SJSA1 (cell line): ENCODE measurements at regions not wholly inside any gene's neighbourhood (a gene's known extent, or its start where the extent isn't known, plus 50 kb on each side); places are given as distances from the start of the nearest gene placed in this dataset.

ENCODE experiments used
- DNase-seq, 2 experiments: peaks; one replicate each; pipeline ENCODE4 v3.0.0-alpha.2; 2015 to 2020; ENCODE audit warnings: low spot score in 2 of 2, low read depth in 1 of 2
- H3K27ac ChIP-seq: fragments of 250-450 bp; sonication (Bioruptor Pico); 2 replicates; pipeline ENCODE4 v1.5.1; 2020; ENCODE audit warnings: mild to moderate bottlenecking, moderate library complexity
- H3K27me3 ChIP-seq: fragments of 250-450 bp; sonication (Bioruptor Pico); replicated peaks from 2 replicates; pipeline ENCODE4 v1.5.1; 2020; ENCODE audit warnings: mild to moderate bottlenecking, moderate library complexity
- H3K36me3 ChIP-seq: fragments of 250-450 bp; sonication (Bioruptor Pico); 2 replicates; pipeline ENCODE4 v1.5.1; 2020; ENCODE audit warnings: mild to moderate bottlenecking
- H3K4me1 ChIP-seq: fragments of 250-450 bp; sonication (Bioruptor Pico); replicated peaks from 2 replicates; pipeline ENCODE4 v1.6.1; 2021; ENCODE audit warnings: mild to moderate bottlenecking
- H3K4me3 ChIP-seq: fragments of 250-450 bp; sonication (Bioruptor Pico); 2 replicates; pipeline ENCODE4 v1.5.1; 2020; ENCODE audit warnings: mild to moderate bottlenecking
- H3K9me3 ChIP-seq: fragments of 250-450 bp; sonication (Bioruptor Pico); replicated peaks from 2 replicates; pipeline ENCODE4 v1.5.1; 2020; ENCODE audit warnings: mild to moderate bottlenecking

DNA sequence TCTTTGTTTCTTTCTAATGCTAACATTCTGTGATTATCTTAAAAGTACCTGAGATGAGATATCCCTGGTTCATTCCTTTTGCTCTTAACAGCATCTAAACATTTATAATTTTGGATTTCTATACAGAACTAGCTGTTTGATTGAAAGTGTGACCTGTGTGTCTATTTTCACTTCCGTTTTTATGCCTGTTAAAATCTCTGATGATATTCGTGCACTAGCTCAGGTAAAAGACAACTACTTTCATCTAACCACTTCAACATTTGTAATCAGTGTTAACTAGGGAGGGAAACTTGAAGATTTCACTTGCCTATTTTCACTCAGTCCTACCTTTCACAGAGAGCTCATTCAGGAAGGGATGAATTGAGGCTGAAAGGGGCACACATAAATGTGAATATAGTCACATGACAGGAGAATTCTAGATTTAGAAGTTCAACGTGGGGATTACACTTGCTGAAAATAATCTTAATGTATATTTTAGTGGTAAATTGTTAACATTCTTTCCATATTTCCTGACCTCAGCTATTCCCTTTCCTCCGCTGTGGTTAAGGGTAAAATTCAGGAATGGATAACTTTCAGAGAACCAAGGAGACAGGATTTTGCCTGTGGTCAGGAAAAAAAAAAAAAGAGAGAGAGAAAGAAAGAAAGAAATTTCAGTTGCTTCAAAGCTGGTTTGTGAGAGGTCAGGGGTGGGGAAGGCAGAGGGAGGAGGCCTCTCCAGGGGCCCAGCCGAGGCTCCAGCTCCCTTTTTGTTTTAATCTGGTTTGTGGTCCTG lies 159.8 kb upstream of the TSC22D2 start:
- H3K27me3 ChIP-seq, result no peaks in the 10 kb centered on the region
- peak; percentile 77 to 96 for DNase-seq
- peak overlapping the region; percentile 85 for H3K27ac ChIP-seq
- H3K9me3 ChIP-seq, result no peaks in the 10 kb centered on the region
- no peaks in the 10 kb centered on the region for H3K36me3 ChIP-seq
- peaks cover 55% of the 10 kb centered on the region for H3K4me1 ChIP-seq
- no peak overlapping the region for H3K4me3 ChIP-seq

GRCh38 chr3:150247441-150247840 lies 160.7 kb upstream of the TSC22D2 start:
- Histone ChIP-seq H3K4me3 (no peak overlapping the region), H3K27ac (peak overlapping the region; percentile 72)
- DNase-seq, result no peak

GRCh38 chr3:150243466-150243865 lies 164.6 kb upstream of the TSC22D2 start:
- peaks cover 34% of the 10 kb centered on the region for H3K4me1 ChIP-seq
- DNase-seq, result no peak
- no peak overlapping the region for H3K4me3 ChIP-seq
- no peaks in the 10 kb centered on the region for H3K9me3 ChIP-seq
- H3K27ac ChIP-seq, result no peak overlapping the region
- no peaks in the 10 kb centered on the region for H3K27me3 ChIP-seq
- H3K36me3 ChIP-seq, result no peaks in the 10 kb centered on the region

More at GRCh38 chr3:150247441-150247840, 160.7 kb upstream of the TSC22D2 start:
- Histone ChIP-seq H3K27me3 (no peaks in the 10 kb centered on the region), H3K9me3 (no peaks in the 10 kb centered on the region), H3K36me3 (no peaks in the 10 kb centered on the region), H3K4me1 (peaks cover 53% of the 10 kb centered on the region)

- DNase-seq, result peak in 1 of 2 experiments; percentile 15
- Histone ChIP-seq H3K36me3 (no peaks in the 10 kb centered on the region), H3K4me3 (no peak overlapping the region), H3K4me1 (peaks cover 35% of the 10 kb centered on the region), H3K27ac (no peak overlapping the region), H3K27me3 (no peaks in the 10 kb centered on the region), H3K9me3 (no peaks in the 10 kb centered on the region)
These were observed 165.7 kb upstream of the TSC22D2 start for GRCh38 chr3:150242220-150242936.

DNA sequence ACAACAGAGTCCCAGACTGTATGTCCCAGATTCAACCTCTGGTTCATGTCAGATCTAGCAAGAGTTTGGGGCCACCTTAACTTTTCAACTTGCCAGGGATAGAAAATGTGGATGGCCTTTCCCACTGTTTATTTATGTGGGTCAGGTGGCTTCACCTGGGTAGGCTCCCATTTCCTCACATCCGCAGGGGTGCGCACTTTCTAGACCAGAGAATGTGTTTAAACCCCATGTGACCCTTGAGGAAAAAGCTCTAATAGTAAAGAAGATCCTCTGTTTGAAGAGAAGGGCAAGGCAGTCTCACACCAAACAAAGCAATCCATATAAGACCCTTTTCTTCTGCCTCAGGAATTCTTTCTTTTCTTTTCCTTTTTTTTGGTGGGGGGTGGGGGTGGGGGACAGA lies 167.2 kb upstream of the TSC22D2 start:
- DNase-seq, result no peak
- no peaks in the 10 kb centered on the region for H3K36me3 ChIP-seq
- no peaks in the 10 kb centered on the region for H3K9me3 ChIP-seq
- H3K27me3 ChIP-seq, result no peaks in the 10 kb centered on the region
- H3K27ac ChIP-seq, result no peak overlapping the region
- H3K4me1 ChIP-seq, result peaks cover 48% of the 10 kb centered on the region
- H3K4me3 ChIP-seq, result no peak overlapping the region

DNA sequence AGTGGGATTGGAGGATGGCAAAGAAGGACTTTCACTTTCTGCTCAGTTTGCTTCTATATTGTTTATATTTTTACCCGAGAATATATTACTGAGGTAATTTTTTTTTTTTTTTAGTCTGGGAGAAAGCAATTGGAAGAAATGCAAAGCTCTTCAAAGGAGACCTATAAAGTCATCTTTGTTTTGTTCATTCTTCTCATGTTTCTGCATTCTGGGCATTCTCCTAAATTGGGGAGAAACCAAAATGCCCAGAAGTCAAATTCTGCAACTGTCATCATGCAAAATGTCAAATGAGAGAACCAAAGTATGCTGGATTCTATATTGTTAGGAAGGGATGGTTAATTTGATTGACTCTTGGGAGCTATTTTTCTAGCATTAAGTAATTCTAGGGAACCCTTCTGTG lies 168.3 kb upstream of the TSC22D2 start:
- H3K36me3 ChIP-seq, result no peaks in the 10 kb centered on the region
- no peak for DNase-seq

GRCh38 chr3:150238995-150239619 lies 169.0 kb upstream of the TSC22D2 start:
- peak in 1 of 2 experiments; percentile 9 for DNase-seq
- H3K4me3 ChIP-seq, result no peak overlapping the region
- no peak overlapping the region for H3K27ac ChIP-seq
- no peaks in the 10 kb centered on the region for H3K9me3 ChIP-seq
- peaks cover 62% of the 10 kb centered on the region for H3K4me1 ChIP-seq
- no peaks in the 10 kb centered on the region for H3K36me3 ChIP-seq
- H3K27me3 ChIP-seq, result no peaks in the 10 kb centered on the region

More for the DNA sequence above, 168.3 kb upstream of the TSC22D2 start:
- H3K9me3 ChIP-seq, result no peaks in the 10 kb centered on the region
- H3K27me3 ChIP-seq, result no peaks in the 10 kb centered on the region
- no peak overlapping the region for H3K4me3 ChIP-seq
- H3K4me1 ChIP-seq, result peaks cover 60% of the 10 kb centered on the region
- H3K27ac ChIP-seq, result no peak overlapping the region

GRCh38 chr3:150238048-150238802 lies 169.9 kb upstream of the TSC22D2 start:
- Histone ChIP-seq H3K36me3 (no peaks in the 10 kb centered on the region), H3K4me1 (peaks cover 70% of the 10 kb centered on the region), H3K27ac (no peak overlapping the region), H3K9me3 (no peaks in the 10 kb centered on the region), H3K27me3 (no peaks in the 10 kb centered on the region), H3K4me3 (no peak overlapping the region)
- DNase-seq, result peak in 1 of 2 experiments; percentile 9

GRCh38 chr3:150237490-150237889 lies 170.6 kb upstream of the TSC22D2 start:
- Histone ChIP-seq H3K4me1 (peaks cover 72% of the 10 kb centered on the region), H3K9me3 (no peaks in the 10 kb centered on the region), H3K27ac (peak overlapping the region; percentile 52; the same call in 1 of the 2 replicates), H3K4me3 (no peak overlapping the region), H3K36me3 (no peaks in the 10 kb centered on the region), H3K27me3 (no peaks in the 10 kb centered on the region)
- DNase-seq, result peak; percentile 53 to 66

GRCh38 chr3:150236316-150237082 lies 171.6 kb upstream of the TSC22D2 start:
- Histone ChIP-seq H3K27me3 (no peaks in the 10 kb centered on the region), H3K4me1 (peaks cover 62% of the 10 kb centered on the region), H3K9me3 (no peaks in the 10 kb centered on the region), H3K4me3 (no peak overlapping the region), H3K27ac (peak overlapping the region; percentile 52), H3K36me3 (no peaks in the 10 kb centered on the region)
- DNase-seq, result peak in 1 of 2 experiments; percentile 52

DNA sequence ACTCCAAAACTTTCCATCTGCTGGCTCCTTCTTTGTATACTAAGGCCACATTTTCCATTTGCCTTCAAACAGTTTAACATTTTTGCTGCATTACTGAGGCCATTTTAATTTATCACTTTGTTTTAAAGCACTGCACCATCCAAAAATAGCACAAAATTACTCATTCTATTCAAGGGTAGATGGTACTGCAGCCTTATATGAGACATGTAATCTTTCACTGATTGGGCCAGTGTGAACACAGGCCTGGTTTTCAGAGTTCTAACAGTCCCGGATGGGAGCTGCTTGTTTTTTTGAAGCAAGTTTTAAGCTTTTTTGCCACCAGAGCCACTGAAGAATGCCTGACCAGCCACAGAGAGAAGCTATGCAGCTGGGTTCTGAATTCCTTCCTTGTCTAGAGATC lies 172.3 kb upstream of the TSC22D2 start:
- Histone ChIP-seq H3K36me3 (no peaks in the 10 kb centered on the region), H3K9me3 (no peaks in the 10 kb centered on the region), H3K4me1 (peaks cover 62% of the 10 kb centered on the region), H3K4me3 (no peak overlapping the region), H3K27me3 (no peaks in the 10 kb centered on the region), H3K27ac (peak overlapping the region; percentile 52)
- peak; percentile 53 to 66 for DNase-seq

DNA sequence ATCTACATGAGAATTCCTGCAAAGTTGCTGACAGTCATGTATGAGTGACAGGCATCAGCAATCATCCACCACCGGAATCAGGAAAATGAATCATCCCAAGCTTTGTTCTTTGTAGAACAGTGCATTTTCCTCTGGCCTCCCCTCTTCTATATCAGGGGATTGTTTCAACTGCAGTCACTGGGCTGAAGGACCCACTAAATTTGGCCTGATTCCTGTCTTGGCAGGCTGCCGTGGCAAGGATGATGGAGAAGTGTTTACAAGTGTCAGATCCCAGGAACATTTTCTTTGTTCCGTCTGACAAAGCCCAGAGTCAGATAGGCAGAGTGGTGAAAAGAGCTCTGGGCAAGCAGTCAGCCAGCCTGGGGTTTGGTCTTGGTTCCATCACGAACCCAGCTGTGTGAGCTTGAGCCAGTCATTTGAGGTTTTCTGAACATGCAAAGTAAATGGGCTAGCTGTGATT lies 175.1 kb upstream of the TSC22D2 start:
- DNase-seq, result peak; percentile 48 to 66
- Histone ChIP-seq H3K27ac (peak overlapping the region; percentile 22), H3K4me3 (no peak overlapping the region)

DNA sequence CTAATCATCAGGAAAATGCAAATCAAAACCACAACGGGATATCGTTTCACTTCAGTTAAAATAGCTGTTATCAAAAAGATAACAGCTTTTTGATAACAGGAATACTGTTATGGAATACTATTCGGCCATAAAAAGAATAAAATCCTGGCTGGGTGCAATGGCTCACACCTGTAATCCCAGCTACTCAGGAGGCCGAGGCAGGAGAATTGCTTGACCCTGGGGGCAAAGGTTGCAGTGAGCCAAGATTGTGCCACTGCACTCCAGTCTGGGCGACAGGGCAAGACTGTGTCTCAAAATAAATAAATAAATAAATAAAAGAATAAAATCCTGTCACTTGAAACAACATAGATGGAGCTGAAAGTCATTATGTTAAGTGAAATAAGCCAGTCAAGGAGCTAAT lies 178.1 kb upstream of the TSC22D2 start:
- no peaks in the 10 kb centered on the region for H3K27me3 ChIP-seq
- no peak overlapping the region for H3K4me3 ChIP-seq
- no peaks in the 10 kb centered on the region; the same call in 1 of the 2 replicates for H3K9me3 ChIP-seq
- no peak overlapping the region for H3K27ac ChIP-seq
- DNase-seq, result no peak
- peaks cover 28% of the 10 kb centered on the region for H3K4me1 ChIP-seq
- no peaks in the 10 kb centered on the region for H3K36me3 ChIP-seq

More for the DNA sequence above, 175.1 kb upstream of the TSC22D2 start:
- H3K36me3 ChIP-seq, result no peaks in the 10 kb centered on the region
- no peaks in the 10 kb centered on the region for H3K27me3 ChIP-seq
- H3K9me3 ChIP-seq, result no peaks in the 10 kb centered on the region; the same call in 1 of the 2 replicates
- H3K4me1 ChIP-seq, result peaks cover 50% of the 10 kb centered on the region
